CD4-positive, CD25-positive, alpha-beta regulatory T cell (primary cell): ENCODE measurements at regions not wholly inside any gene's neighbourhood (a gene's known extent, or its start where the extent isn't known, plus 50 kb on each side); places are given as distances from the start of the nearest gene placed in this dataset.

ENCODE experiments used
- ATAC-seq, 2 donors: fragments of 150-1000 bp; cut with Tn5 transposase; one replicate each; pipeline ENCODE4 v1.10.0; 2021; ENCODE audit warnings: low read depth in 2 of 2, moderate number of reproducible peaks in 2 of 2, moderate library complexity in 1 of 2
- DNase-seq, 3 donors: peaks; one replicate each; pipeline versions ENCODE4 v3.0.0 to v3.0.0-alpha.2; 2012 to 2022; ENCODE audit warnings: mixed read lengths in 1 of 3
- H3K27ac ChIP-seq: one replicate; pipeline ENCODE4 v1.7.0; 2013; ENCODE audit warnings: mild to moderate bottlenecking, low read length; ENCODE audit not compliant: insufficient read depth, poor library complexity, severe bottlenecking
- H3K27me3 ChIP-seq: one replicate; pipeline ENCODE4 v1.7.0; 2013; ENCODE audit warnings: low read length; ENCODE audit not compliant: control insufficient read depth, insufficient read depth
- H3K36me3 ChIP-seq: one replicate; pipeline ENCODE4 v1.7.0; 2013; ENCODE audit warnings: mild to moderate bottlenecking, low read length, moderate library complexity; ENCODE audit not compliant: control insufficient read depth, insufficient read depth
- H3K4me1 ChIP-seq: 2 replicates; pipeline ENCODE4 v1.7.0; 2013; ENCODE audit warnings: mild to moderate bottlenecking, low read length; ENCODE audit not compliant: insufficient read depth, control insufficient read depth, poor library complexity, severe bottlenecking
- H3K4me3 ChIP-seq: one replicate; pipeline ENCODE4 v1.7.0; 2013; ENCODE audit warnings: low read depth, mild to moderate bottlenecking, low read length, moderate library complexity
- H3K9me3 ChIP-seq, 2 experiments: 1 replicate in 1 of 2; 2 replicates in 1 of 2; pipeline ENCODE4 v1.7.0; 2013; ENCODE audit warnings: low read length in 2 of 2, mild to moderate bottlenecking in 1 of 2, moderate library complexity in 1 of 2; ENCODE audit not compliant: control insufficient read depth in 2 of 2
- H3K27ac Mint-ChIP-seq, 3 donors: one replicate each; pipeline ENCODE4 v1.8.0; 2020 to 2022; ENCODE audit warnings: mild to moderate bottlenecking in 3 of 3, mixed read lengths in 3 of 3, moderate library complexity in 2 of 3
- H3K27me3 Mint-ChIP-seq: one replicate; pipeline ENCODE4 v1.8.0; 2022; ENCODE audit warnings: mild to moderate bottlenecking, mixed read lengths
- H3K36me3 Mint-ChIP-seq: one replicate; pipeline ENCODE4 v1.8.0; 2020; ENCODE audit warnings: mixed read lengths
- H3K4me1 Mint-ChIP-seq, 4 donors: one replicate each; pipeline ENCODE4 v1.8.0; 2020 to 2022; ENCODE audit warnings: mixed read lengths in 4 of 4, mild to moderate bottlenecking in 1 of 4
- H3K4me3 Mint-ChIP-seq, 4 donors: one replicate each; pipeline ENCODE4 v1.8.0; 2020 to 2022; ENCODE audit warnings: mild to moderate bottlenecking in 4 of 4, mixed read lengths in 4 of 4, moderate library complexity in 3 of 4
- H3K9me3 Mint-ChIP-seq, 7 donors: one replicate each; pipeline ENCODE4 v1.8.0; 2020 to 2022; ENCODE audit warnings: mixed read lengths in 7 of 7, mild to moderate bottlenecking in 3 of 7, moderate library complexity in 2 of 7

GRCh38 chr3:181862502-181862901 is 150.8 kb downstream of the SOX2 start:
- no peak overlapping the region for H3K4me3 ChIP-seq
- no peaks in the 10 kb centered on the region for H3K36me3 ChIP-seq
- no peaks in the 10 kb centered on the region for H3K9me3 ChIP-seq
- Mint-ChIP-seq H3K27me3 (no peaks in the 10 kb centered on the region), H3K4me3 (no peak overlapping the region), H3K36me3 (no peaks in the 10 kb centered on the region), H3K27ac (no peak overlapping the region), H3K9me3 (peaks cover 0 to 4% (median 0%) of the 10 kb centered on the region in 7 donors), H3K4me1 (no peaks in the 10 kb centered on the region)
- DNase-seq (no peak), ATAC-seq (no peak)
- no peaks in the 10 kb centered on the region for H3K4me1 ChIP-seq
- H3K27me3 ChIP-seq = no peaks in the 10 kb centered on the region
- H3K27ac ChIP-seq = no peak overlapping the region

GRCh38 chr3:181868576-181869082 is 156.9 kb downstream of the SOX2 start:
- ATAC-seq (no peak), DNase-seq (no peak)
- H3K27me3 Mint-ChIP-seq = no peaks in the 10 kb centered on the region
- no peak overlapping the region for H3K4me3 Mint-ChIP-seq
- H3K36me3 ChIP-seq = no peaks in the 10 kb centered on the region
- no peak overlapping the region for H3K27ac Mint-ChIP-seq
- no peaks in the 10 kb centered on the region for H3K27me3 ChIP-seq
- no peaks in the 10 kb centered on the region for H3K4me1 Mint-ChIP-seq
- H3K4me3 ChIP-seq = no peak overlapping the region
- no peaks in the 10 kb centered on the region for H3K9me3 ChIP-seq
- peaks cover 0 to 3% (median 0%) of the 10 kb centered on the region in 7 donors for H3K9me3 Mint-ChIP-seq
- no peaks in the 10 kb centered on the region for H3K4me1 ChIP-seq
- H3K36me3 Mint-ChIP-seq = no peaks in the 10 kb centered on the region
- no peak overlapping the region for H3K27ac ChIP-seq

- no peak overlapping the region for H3K4me3 Mint-ChIP-seq
These were observed 161.2 kb downstream of the SOX2 start for GRCh38 chr3:181872887-181873286.

GRCh38 chr3:181879926-181880325 is 168.2 kb downstream of the SOX2 start:
- Mint-ChIP-seq H3K36me3 (no peaks in the 10 kb centered on the region), H3K4me1 (no peaks in the 10 kb centered on the region), H3K9me3 (peaks cover 0 to 1% (median 0%) of the 10 kb centered on the region in 7 donors), H3K4me3 (no peak overlapping the region), H3K27ac (no peak overlapping the region), H3K27me3 (no peaks in the 10 kb centered on the region)
- no peaks in the 10 kb centered on the region for H3K27me3 ChIP-seq
- H3K4me3 ChIP-seq = no peak overlapping the region
- no peak for ATAC-seq
- no peaks in the 10 kb centered on the region for H3K36me3 ChIP-seq
- no peak for DNase-seq
- H3K9me3 ChIP-seq = no peaks in the 10 kb centered on the region
- no peak overlapping the region for H3K27ac ChIP-seq
- no peaks in the 10 kb centered on the region for H3K4me1 ChIP-seq

More at GRCh38 chr3:181872887-181873286, 161.2 kb downstream of the SOX2 start:
- peaks cover 0 to 3% (median 0%) of the 10 kb centered on the region in 7 donors for H3K9me3 Mint-ChIP-seq
- H3K36me3 ChIP-seq = no peaks in the 10 kb centered on the region
- H3K27me3 Mint-ChIP-seq = no peaks in the 10 kb centered on the region
- H3K36me3 Mint-ChIP-seq = no peaks in the 10 kb centered on the region
- H3K27ac ChIP-seq = no peak overlapping the region
- no peak overlapping the region for H3K27ac Mint-ChIP-seq
- H3K9me3 ChIP-seq = no peaks in the 10 kb centered on the region
- no peak overlapping the region for H3K4me3 ChIP-seq
- H3K4me1 Mint-ChIP-seq = no peaks in the 10 kb centered on the region
- ATAC-seq (no peak), DNase-seq (no peak)
- no peaks in the 10 kb centered on the region for H3K27me3 ChIP-seq
- no peaks in the 10 kb centered on the region for H3K4me1 ChIP-seq

GRCh38 chr3:181880331-181880730 is 168.6 kb downstream of the SOX2 start:
- no peak overlapping the region for H3K27ac Mint-ChIP-seq
- H3K27me3 Mint-ChIP-seq = no peaks in the 10 kb centered on the region
- H3K36me3 Mint-ChIP-seq = no peaks in the 10 kb centered on the region
- H3K4me3 Mint-ChIP-seq = no peak overlapping the region
- Histone ChIP-seq H3K36me3 (no peaks in the 10 kb centered on the region), H3K4me3 (no peak overlapping the region), H3K27ac (no peak overlapping the region), H3K27me3 (no peaks in the 10 kb centered on the region), H3K4me1 (no peaks in the 10 kb centered on the region), H3K9me3 (no peaks in the 10 kb centered on the region)
- ATAC-seq = no peak
- H3K9me3 Mint-ChIP-seq = peaks cover 0 to 1% (median 0%) of the 10 kb centered on the region in 7 donors
- no peaks in the 10 kb centered on the region for H3K4me1 Mint-ChIP-seq
- DNase-seq = no peak

GRCh38 chr3:181881749-181882148 is 170.0 kb downstream of the SOX2 start:
- no peak overlapping the region for H3K27ac Mint-ChIP-seq
- no peak for ATAC-seq

GRCh38 chr3:181885868-181886630 is 174.3 kb downstream of the SOX2 start:
- no peak for DNase-seq
- no peak overlapping the region for H3K4me3 Mint-ChIP-seq
- H3K27me3 Mint-ChIP-seq = no peaks in the 10 kb centered on the region
- H3K27ac Mint-ChIP-seq = no peak overlapping the region
- H3K4me1 Mint-ChIP-seq = no peaks in the 10 kb centered on the region
- H3K36me3 Mint-ChIP-seq = no peaks in the 10 kb centered on the region
- Histone ChIP-seq H3K27me3 (no peaks in the 10 kb centered on the region), H3K36me3 (no peaks in the 10 kb centered on the region), H3K4me1 (no peaks in the 10 kb centered on the region), H3K27ac (no peak overlapping the region), H3K4me3 (no peak overlapping the region), H3K9me3 (no peaks in the 10 kb centered on the region)
- ATAC-seq = no peak
- peaks cover 0 to 4% (median 0%) of the 10 kb centered on the region in 7 donors for H3K9me3 Mint-ChIP-seq

More at GRCh38 chr3:181881749-181882148, 170.0 kb downstream of the SOX2 start:
- DNase-seq = no peak
- Mint-ChIP-seq H3K27me3 (no peaks in the 10 kb centered on the region), H3K4me3 (no peak overlapping the region), H3K9me3 (peaks cover 0 to 1% (median 0%) of the 10 kb centered on the region in 7 donors), H3K4me1 (no peaks in the 10 kb centered on the region), H3K36me3 (no peaks in the 10 kb centered on the region)
- Histone ChIP-seq H3K9me3 (no peaks in the 10 kb centered on the region), H3K36me3 (no peaks in the 10 kb centered on the region), H3K4me3 (no peak overlapping the region), H3K27me3 (no peaks in the 10 kb centered on the region), H3K4me1 (no peaks in the 10 kb centered on the region), H3K27ac (no peak overlapping the region)

- no peak overlapping the region for H3K4me3 Mint-ChIP-seq
- DNase-seq (no peak), ATAC-seq (no peak)
- H3K27ac Mint-ChIP-seq = no peak overlapping the region
- no peaks in the 10 kb centered on the region for H3K36me3 Mint-ChIP-seq
- H3K4me1 Mint-ChIP-seq = no peaks in the 10 kb centered on the region
- H3K27me3 Mint-ChIP-seq = no peaks in the 10 kb centered on the region
- no peaks in the 10 kb centered on the region for H3K27me3 ChIP-seq
- no peaks in the 10 kb centered on the region for H3K9me3 ChIP-seq
- H3K4me3 ChIP-seq = no peak overlapping the region
- no peaks in the 10 kb centered on the region for H3K4me1 ChIP-seq
- no peaks in the 10 kb centered on the region for H3K36me3 ChIP-seq
- H3K27ac ChIP-seq = no peak overlapping the region
- H3K9me3 Mint-ChIP-seq = peaks cover 0 to 4% (median 0%) of the 10 kb centered on the region in 7 donors
These were observed 175.0 kb downstream of the SOX2 start for GRCh38 chr3:181886676-181887075.
